ENCODE measurements at regions not wholly inside any gene's neighbourhood (a gene's known extent, or its start where the extent isn't known, plus 50 kb on each side); places are given as distances from the start of the nearest gene placed in this dataset.

GRCh38 chr3:194740859-194741491 lies 55.3 kb downstream of the FAM43A start:
- TF ChIP-seq GATA2 (IDR thresholded peaks at IDR 0.05; ENCODE audit: low read depth, low read length) (no peak), GATA3 (IDR thresholded peaks at IDR 0.05; ENCODE audit: low read depth, low read length) (no peak)

Data from SH-SY5Y (cell line).